Muscle of arm (tissue), 1 donor: ENCODE measurements at regions not wholly inside any gene's neighbourhood (a gene's known extent, or its start where the extent isn't known, plus 50 kb on each side); places are given as distances from the start of the nearest gene placed in this dataset.

ENCODE experiments used
- DNase-seq: peaks from one replicate; pipeline ENCODE4 v3.0.0-alpha.2; 2013

- DNase-seq, result no peak
Observed at GRCh38 chr18:42632801-42633200, 482.7 kb downstream of the RIT2 start.

GRCh38 chr18:42635378-42636048 is 480.0 kb downstream of the RIT2 start:
- DNase-seq, result no peak

DNA sequence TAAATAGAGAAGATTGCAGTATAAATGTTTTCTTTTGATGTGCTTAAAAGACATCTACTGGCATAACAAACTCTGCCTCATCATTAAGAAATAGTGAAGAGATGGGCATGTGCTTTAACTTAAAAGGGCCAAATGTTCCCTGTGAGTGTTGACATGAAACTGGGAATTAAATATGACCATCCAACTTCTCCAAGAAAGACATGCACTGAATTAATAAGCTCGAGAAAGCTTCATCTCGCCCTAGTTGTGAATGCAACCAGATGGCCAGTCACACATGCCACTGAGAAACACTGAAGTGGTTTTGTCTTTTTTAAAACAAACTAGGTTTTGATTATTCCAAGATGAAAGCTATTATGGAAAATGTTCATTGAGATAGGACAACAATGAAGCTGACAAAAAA is 479.2 kb downstream of the RIT2 start:
- DNase-seq, result no peak

DNA sequence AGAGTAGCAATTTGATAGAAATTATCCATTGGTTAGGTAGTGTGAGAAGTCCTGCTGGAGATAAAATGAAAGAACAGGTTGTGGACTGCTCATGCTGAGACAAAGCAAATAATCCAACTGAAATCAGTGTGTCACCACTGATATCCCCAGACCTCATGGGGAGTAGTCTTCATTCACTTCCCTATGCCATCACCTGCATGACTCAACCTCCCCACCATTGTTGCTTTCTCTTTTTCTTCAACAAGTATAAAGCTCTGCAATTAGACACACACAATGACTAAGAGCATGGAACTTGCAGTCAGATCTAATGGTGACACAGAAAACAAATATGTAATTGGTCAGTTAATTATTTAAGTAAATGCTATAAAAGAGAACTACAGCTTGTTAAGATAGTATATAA is 475.3 kb downstream of the RIT2 start:
- no peak for DNase-seq

DNA sequence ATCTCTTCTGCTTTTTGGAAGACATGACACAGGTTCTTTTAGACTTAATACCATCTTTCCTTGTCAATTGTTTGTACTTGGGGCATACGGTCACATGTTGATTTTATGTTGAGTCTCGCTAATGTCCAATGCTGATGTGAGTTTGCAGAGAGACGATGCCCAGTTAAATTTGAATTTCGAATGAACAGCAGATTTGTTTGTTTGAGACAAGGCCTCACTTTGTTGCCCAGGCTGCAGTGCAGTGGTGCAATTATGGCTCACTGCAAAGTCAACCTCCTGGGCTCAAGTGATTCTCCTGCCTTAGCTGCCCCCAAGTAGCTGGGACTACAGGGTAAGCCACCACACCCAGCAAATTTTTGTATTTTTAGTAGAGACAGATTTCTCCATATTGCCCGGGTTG is 473.5 kb downstream of the RIT2 start:
- DNase-seq, result no peak

- DNase-seq, result no peak
Observed at GRCh38 chr18:42644729-42645131, 470.8 kb downstream of the RIT2 start.

GRCh38 chr18:42649331-42650035 is 466.0 kb downstream of the RIT2 start:
- DNase-seq, result no peak

DNA sequence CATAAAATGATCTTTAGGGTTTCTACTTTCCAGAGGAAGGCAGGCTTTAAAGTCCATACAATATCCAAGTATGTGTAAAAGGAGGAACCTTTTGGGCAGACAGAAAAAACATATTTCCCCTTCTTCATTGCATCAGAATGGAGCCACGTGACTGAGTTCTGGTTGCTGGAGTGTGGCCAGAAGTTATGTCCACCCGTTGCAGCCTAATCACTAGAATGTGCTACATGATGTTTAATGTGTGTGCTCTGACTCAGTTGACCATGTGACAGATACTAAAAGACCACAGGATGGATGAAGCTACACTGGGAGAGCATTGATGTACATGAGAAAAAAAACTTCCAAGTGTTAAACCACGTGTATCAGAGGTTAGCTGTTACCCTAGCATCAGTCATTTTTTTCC is 460.9 kb downstream of the RIT2 start:
- DNase-seq, result no peak

DNA sequence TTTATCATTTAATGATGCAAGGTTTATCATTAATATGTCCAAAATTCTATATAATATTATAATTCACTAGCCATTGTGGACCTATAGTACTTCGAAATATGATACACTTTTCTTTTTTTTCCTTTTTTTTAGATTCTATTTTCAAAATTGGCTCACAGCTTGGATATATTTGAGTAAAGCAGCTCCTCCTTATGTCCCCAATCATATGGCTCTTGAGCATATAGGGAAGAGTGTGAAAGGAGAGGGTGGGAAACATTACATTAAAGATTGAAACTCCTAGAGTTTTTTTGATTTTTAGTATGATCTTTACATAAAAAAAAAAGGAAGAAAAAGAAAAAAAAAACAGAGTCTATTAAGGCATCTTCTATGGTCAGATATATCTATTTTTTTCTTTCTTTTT is 457.9 kb downstream of the RIT2 start:
- DNase-seq, result no peak

- no peak for DNase-seq
Observed at GRCh38 chr18:42658171-42658570, 457.3 kb downstream of the RIT2 start.

GRCh38 chr18:42659187-42659586 is 456.3 kb downstream of the RIT2 start:
- no peak for DNase-seq

GRCh38 chr18:42670860-42671259 is 444.6 kb downstream of the RIT2 start:
- DNase-seq, result no peak

DNA sequence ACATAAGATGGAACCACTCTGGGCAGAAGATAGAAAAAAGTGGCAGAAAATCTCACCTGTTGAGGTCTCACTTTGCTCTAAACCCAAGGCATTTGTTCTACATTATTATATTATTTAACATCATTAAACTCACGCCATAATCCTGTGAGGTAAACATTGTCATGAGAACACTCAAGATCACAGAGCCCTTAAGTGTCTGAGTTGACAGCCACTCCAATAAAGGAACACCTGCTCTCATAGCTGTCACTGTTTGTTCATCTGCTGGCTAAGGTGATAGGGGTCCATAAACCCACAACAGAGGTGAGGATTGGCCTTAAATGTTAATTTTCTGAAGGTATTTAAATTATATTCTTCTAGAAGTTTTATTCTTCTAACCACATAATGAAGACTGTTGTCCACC is 439.7 kb downstream of the RIT2 start:
- DNase-seq, result no peak

DNA sequence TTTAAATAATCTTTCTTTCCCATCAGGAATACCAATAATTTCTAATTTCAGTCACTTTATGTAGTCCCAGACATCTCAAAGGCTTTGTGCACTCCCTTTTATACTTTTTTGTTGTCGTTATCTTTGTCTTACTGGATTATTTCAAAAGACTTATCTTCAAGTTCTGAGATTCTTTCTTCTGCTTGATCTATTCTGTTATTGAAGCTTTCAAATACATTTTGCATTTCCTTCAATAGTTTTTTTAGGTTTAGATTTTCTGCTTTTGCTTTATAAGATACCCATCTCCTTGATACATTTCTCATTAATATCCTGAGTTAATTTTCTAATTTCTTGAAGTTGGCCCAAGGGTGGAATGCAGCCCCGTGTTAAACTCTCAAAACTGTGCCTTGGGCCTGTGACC is 432.4 kb downstream of the RIT2 start:
- no peak for DNase-seq

GRCh38 chr18:42689310-42689709 is 426.2 kb downstream of the RIT2 start:
- no peak for DNase-seq
